NK-92 treated with Interleukin-12 subunit alpha and Interleukin-12 subunit beta, amount 100 ng/mL, for 24 hours (cell line): ENCODE measurements at regions not wholly inside any gene's neighbourhood (a gene's known extent, or its start where the extent isn't known, plus 50 kb on each side); places are given as distances from the start of the nearest gene placed in this dataset.

Experiments used
- DNase-seq: peaks from one replicate; lab custom pipeline; 2025; lab: John Stamatoyannopoulos, UW

GRCh38 chr20:56801971-56802755, 173.1 kb downstream of the TFAP2C start:
- DNase-seq, result no peak

- DNase-seq, result no peak
Observed at GRCh38 chr20:56802805-56803204, 173.7 kb downstream of the TFAP2C start.

GRCh38 chr20:56805313-56805712, 176.2 kb downstream of the TFAP2C start:
- DNase-seq, result no peak

GRCh38 chr20:56805966-56806365, 176.9 kb downstream of the TFAP2C start:
- DNase-seq, result no peak

- no peak for DNase-seq
Observed at GRCh38 chr20:56806952-56807517, 177.9 kb downstream of the TFAP2C start.

GRCh38 chr20:56808117-56808725, 179.1 kb downstream of the TFAP2C start:
- DNase-seq, result no peak

- no peak for DNase-seq
Observed at GRCh38 chr20:56808732-56809131, 179.6 kb downstream of the TFAP2C start.

- DNase-seq, result no peak
Observed at GRCh38 chr20:56809668-56810067, 180.6 kb downstream of the TFAP2C start.

- DNase-seq, result no peak
Observed at GRCh38 chr20:56810141-56810540, 181.0 kb downstream of the TFAP2C start.

GRCh38 chr20:56815796-56816195, 186.7 kb downstream of the TFAP2C start:
- DNase-seq, result no peak

- DNase-seq, result no peak
Observed at GRCh38 chr20:56816349-56816748, 187.2 kb downstream of the TFAP2C start.

GRCh38 chr20:56817780-56818675, 188.9 kb downstream of the TFAP2C start:
- DNase-seq, result no peak

- DNase-seq, result no peak
Observed at GRCh38 chr20:56820984-56821383, 191.9 kb downstream of the TFAP2C start.

GRCh38 chr20:56826306-56826704, 197.2 kb downstream of the TFAP2C start:
- no peak for DNase-seq

GRCh38 chr20:56826705-56827665, 197.9 kb downstream of the TFAP2C start:
- DNase-seq, result no peak

GRCh38 chr20:56827763-56828162, 198.7 kb downstream of the TFAP2C start:
- no peak for DNase-seq

GRCh38 chr20:56828402-56828801, 199.3 kb downstream of the TFAP2C start:
- DNase-seq, result no peak

GRCh38 chr20:56829788-56830385, 200.8 kb downstream of the TFAP2C start:
- DNase-seq, result no peak

GRCh38 chr20:56831795-56832194, 202.7 kb downstream of the TFAP2C start:
- no peak for DNase-seq

GRCh38 chr20:56833427-56833826, 204.3 kb downstream of the TFAP2C start:
- DNase-seq, result no peak
